ENCODE measurements at regions not wholly inside any gene's neighbourhood (a gene's known extent, or its start where the extent isn't known, plus 50 kb on each side); places are given as distances from the start of the nearest gene placed in this dataset.

GRCh38 chr5:165055476-165055875, 1550.1 kb downstream of the MAT2B start:
- no peak for TF ChIP-seq TP53 (CRISPR knock-in tag; IDR thresholded peaks at IDR 0.05)
- no peak for TF ChIP-seq ATF6 (CRISPR knock-in tag; IDR thresholded peaks at IDR 0.05)
- TF ChIP-seq, protein P1, sequence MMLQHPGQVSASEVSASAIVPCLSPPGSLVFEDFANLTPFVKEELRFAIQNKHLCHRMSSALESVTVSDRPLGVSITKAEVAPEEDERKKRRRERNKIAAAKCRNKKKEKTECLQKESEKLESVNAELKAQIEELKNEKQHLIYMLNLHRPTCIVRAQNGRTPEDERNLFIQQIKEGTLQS (CRISPR knock-in tag; conservative IDR thresholded peaks at IDR 0.05) = no peak
- TF ChIP-seq, protein P2, sequence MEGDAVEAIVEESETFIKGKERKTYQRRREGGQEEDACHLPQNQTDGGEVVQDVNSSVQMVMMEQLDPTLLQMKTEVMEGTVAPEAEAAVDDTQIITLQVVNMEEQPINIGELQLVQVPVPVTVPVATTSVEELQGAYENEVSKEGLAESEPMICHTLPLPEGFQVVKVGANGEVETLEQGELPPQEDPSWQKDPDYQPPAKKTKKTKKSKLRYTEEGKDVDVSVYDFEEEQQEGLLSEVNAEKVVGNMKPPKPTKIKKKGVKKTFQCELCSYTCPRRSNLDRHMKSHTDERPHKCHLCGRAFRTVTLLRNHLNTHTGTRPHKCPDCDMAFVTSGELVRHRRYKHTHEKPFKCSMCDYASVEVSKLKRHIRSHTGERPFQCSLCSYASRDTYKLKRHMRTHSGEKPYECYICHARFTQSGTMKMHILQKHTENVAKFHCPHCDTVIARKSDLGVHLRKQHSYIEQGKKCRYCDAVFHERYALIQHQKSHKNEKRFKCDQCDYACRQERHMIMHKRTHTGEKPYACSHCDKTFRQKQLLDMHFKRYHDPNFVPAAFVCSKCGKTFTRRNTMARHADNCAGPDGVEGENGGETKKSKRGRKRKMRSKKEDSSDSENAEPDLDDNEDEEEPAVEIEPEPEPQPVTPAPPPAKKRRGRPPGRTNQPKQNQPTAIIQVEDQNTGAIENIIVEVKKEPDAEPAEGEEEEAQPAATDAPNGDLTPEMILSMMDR (IDR thresholded peaks at IDR 0.05) = no peak
- no peak for TF ChIP-seq SMAD3 (CRISPR knock-in tag; IDR thresholded peaks at IDR 0.05; ENCODE audit: borderline replicate concordance)
- TF ChIP-seq, protein P3, sequence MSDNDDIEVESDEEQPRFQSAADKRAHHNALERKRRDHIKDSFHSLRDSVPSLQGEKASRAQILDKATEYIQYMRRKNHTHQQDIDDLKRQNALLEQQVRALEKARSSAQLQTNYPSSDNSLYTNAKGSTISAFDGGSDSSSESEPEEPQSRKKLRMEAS (CRISPR knock-in tag; IDR thresholded peaks at IDR 0.05) = no peak
- TF ChIP-seq, protein P4, sequence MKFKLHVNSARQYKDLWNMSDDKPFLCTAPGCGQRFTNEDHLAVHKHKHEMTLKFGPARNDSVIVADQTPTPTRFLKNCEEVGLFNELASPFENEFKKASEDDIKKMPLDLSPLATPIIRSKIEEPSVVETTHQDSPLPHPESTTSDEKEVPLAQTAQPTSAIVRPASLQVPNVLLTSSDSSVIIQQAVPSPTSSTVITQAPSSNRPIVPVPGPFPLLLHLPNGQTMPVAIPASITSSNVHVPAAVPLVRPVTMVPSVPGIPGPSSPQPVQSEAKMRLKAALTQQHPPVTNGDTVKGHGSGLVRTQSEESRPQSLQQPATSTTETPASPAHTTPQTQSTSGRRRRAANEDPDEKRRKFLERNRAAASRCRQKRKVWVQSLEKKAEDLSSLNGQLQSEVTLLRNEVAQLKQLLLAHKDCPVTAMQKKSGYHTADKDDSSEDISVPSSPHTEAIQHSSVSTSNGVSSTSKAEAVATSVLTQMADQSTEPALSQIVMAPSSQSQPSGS (CRISPR knock-in tag; IDR thresholded peaks at IDR 0.05; ENCODE audit: borderline replicate concordance, low read depth) = no peak
- TF ChIP-seq, protein P5, sequence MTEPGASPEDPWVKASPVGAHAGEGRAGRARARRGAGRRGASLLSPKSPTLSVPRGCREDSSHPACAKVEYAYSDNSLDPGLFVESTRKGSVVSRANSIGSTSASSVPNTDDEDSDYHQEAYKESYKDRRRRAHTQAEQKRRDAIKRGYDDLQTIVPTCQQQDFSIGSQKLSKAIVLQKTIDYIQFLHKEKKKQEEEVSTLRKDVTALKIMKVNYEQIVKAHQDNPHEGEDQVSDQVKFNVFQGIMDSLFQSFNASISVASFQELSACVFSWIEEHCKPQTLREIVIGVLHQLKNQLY (CRISPR knock-in tag; IDR thresholded peaks at IDR 0.05) = no peak
